ENCODE measurements at regions not wholly inside any gene's neighbourhood (a gene's known extent, or its start where the extent isn't known, plus 50 kb on each side); places are given as distances from the start of the nearest gene placed in this dataset.
A peak's percentile ranks its signal among the peaks of the same experiment; 100 is the strongest.
"Not testable (repeated sequence)": the region's sequence is repeated elsewhere in the genome, so short reads cannot be mapped to it uniquely, and the experiment has no call there.

- DNase-seq (ENCODE audit: low read depth, low spot score) = no peak
Measured at GRCh38 chr1:228891272-228892034, 156.2 kb downstream of the RHOU start.

- not testable (repeated sequence) for DNase-seq (ENCODE audit: low read depth, low spot score)
Measured at GRCh38 chr1:228892200-228892599, 156.9 kb downstream of the RHOU start.

GRCh38 chr1:228894442-228894989 is 159.2 kb downstream of the RHOU start:
- DNase-seq (ENCODE audit: low read depth, low spot score) = no peak

- DNase-seq (ENCODE audit: low read depth, low spot score) = no peak
Measured at GRCh38 chr1:228897901-228898300, 162.6 kb downstream of the RHOU start.

- DNase-seq (ENCODE audit: low read depth, low spot score) = no peak
Measured at GRCh38 chr1:228898582-228898992, 163.3 kb downstream of the RHOU start.

GRCh38 chr1:228899421-228899956 is 164.2 kb downstream of the RHOU start:
- DNase-seq (ENCODE audit: low read depth, low spot score) = peak; percentile 36

GRCh38 chr1:228900099-228900885 is 165.0 kb downstream of the RHOU start:
- DNase-seq (ENCODE audit: low read depth, low spot score) = peak; percentile 76

GRCh38 chr1:228900886-228901392 is 165.7 kb downstream of the RHOU start:
- DNase-seq (ENCODE audit: low read depth, low spot score) = no peak

- DNase-seq (ENCODE audit: low read depth, low spot score) = no peak
Measured at GRCh38 chr1:228901936-228902681, 166.8 kb downstream of the RHOU start.

GRCh38 chr1:228902781-228903433 is 167.6 kb downstream of the RHOU start:
- no peak for DNase-seq (ENCODE audit: low read depth, low spot score)

GRCh38 chr1:228903434-228904071 is 168.3 kb downstream of the RHOU start:
- DNase-seq (ENCODE audit: low read depth, low spot score) = peak; percentile 19

- DNase-seq (ENCODE audit: low read depth, low spot score) = no peak
Measured at GRCh38 chr1:228904222-228904621, 168.9 kb downstream of the RHOU start.

GRCh38 chr1:228905701-228906101 is 170.4 kb downstream of the RHOU start:
- no peak for DNase-seq (ENCODE audit: low read depth, low spot score)

GRCh38 chr1:228906223-228906860 is 171.1 kb downstream of the RHOU start:
- DNase-seq (ENCODE audit: low read depth, low spot score) = no peak

- DNase-seq (ENCODE audit: low read depth, low spot score) = peak; percentile 31
Measured at GRCh38 chr1:228911225-228912210, 176.2 kb downstream of the RHOU start.

- DNase-seq (ENCODE audit: low read depth, low spot score) = no peak
Measured at GRCh38 chr1:228913626-228914414, 178.5 kb downstream of the RHOU start.

- no peak for DNase-seq (ENCODE audit: low read depth, low spot score)
Measured at GRCh38 chr1:228914700-228915099, 179.4 kb downstream of the RHOU start.

- no peak for DNase-seq (ENCODE audit: low read depth, low spot score)
Measured at GRCh38 chr1:228917342-228917741, 182.1 kb downstream of the RHOU start.

Measured in ELF-1 (cell line).